ENCODE measurements at regions not wholly inside any gene's neighbourhood (a gene's known extent, or its start where the extent isn't known, plus 50 kb on each side); places are given as distances from the start of the nearest gene placed in this dataset.

- DNase-seq (no peak), ATAC-seq (no peak)
- H3K4me1 ChIP-seq = no peaks in the 10 kb centered on the region
- no peak overlapping the region for H3K4me3 ChIP-seq
- H3K9me3 ChIP-seq = no peaks in the 10 kb centered on the region
- no peaks in the 10 kb centered on the region for H3K36me3 ChIP-seq
- TF ChIP-seq, protein P1, sequence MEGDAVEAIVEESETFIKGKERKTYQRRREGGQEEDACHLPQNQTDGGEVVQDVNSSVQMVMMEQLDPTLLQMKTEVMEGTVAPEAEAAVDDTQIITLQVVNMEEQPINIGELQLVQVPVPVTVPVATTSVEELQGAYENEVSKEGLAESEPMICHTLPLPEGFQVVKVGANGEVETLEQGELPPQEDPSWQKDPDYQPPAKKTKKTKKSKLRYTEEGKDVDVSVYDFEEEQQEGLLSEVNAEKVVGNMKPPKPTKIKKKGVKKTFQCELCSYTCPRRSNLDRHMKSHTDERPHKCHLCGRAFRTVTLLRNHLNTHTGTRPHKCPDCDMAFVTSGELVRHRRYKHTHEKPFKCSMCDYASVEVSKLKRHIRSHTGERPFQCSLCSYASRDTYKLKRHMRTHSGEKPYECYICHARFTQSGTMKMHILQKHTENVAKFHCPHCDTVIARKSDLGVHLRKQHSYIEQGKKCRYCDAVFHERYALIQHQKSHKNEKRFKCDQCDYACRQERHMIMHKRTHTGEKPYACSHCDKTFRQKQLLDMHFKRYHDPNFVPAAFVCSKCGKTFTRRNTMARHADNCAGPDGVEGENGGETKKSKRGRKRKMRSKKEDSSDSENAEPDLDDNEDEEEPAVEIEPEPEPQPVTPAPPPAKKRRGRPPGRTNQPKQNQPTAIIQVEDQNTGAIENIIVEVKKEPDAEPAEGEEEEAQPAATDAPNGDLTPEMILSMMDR (IDR thresholded peaks at IDR 0.05) = no peak
- intact Hi-C loops (cut with DNase I) = no loop called here
- no peak overlapping the region for H3K27ac ChIP-seq
- H3K27me3 ChIP-seq (ENCODE audit: low read depth) = no peaks in the 10 kb centered on the region
Measured at GRCh38 chr3:161555320-161555719, 58.7 kb downstream of the OTOL1 start.

DNA sequence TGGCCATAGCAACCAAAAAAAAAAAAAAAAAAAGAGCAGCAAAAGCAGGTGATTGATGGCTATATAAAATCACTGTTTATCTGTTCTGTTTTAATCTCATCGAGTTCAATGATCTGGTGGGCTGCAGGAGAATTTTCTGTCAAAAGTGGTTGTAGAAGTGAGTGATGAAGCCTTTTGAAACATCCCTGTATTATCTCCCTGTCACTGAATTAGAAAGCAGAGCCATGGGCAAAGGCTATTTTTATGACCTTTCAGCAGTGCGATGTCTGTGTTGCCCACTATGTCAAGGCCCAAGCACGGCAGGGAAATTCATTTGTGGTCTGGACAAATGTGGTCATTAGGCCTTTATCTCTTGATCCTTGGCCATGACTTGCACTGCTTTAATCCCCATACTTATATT lies 59.9 kb downstream of the OTOL1 start:
- DNase-seq (no peak), ATAC-seq (no peak)
- TF ChIP-seq, protein P1 (IDR thresholded peaks at IDR 0.05) = no peak
- Histone ChIP-seq H3K36me3 (no peaks in the 10 kb centered on the region), H3K4me1 (no peaks in the 10 kb centered on the region), H3K27me3 (ENCODE audit: low read depth) (no peaks in the 10 kb centered on the region), H3K9me3 (no peaks in the 10 kb centered on the region), H3K27ac (no peak overlapping the region), H3K4me3 (no peak overlapping the region)
- intact Hi-C loops (cut with DNase I) = no loop called here

DNA sequence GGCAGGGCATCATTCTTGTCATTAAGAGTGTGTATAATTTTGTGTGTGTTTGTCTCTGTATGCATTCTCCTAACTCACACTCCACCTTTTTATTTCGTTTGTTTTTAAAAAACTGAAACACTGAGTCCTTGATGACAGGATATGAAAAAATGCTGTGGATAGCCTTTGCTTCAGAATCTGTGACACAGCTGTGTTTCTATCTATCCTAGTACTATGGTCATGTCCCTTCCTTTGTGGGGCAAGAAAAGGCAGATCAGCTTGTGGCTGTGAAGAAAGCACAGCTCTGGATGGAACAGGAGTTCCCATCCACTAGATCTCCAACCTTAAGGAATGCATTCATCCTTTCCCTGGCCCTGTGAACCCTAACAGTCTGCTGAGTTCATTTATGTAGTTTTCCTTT lies 60.3 kb downstream of the OTOL1 start:
- Histone ChIP-seq H3K27ac (no peak overlapping the region), H3K36me3 (no peaks in the 10 kb centered on the region), H3K4me1 (no peaks in the 10 kb centered on the region), H3K4me3 (no peak overlapping the region), H3K9me3 (no peaks in the 10 kb centered on the region), H3K27me3 (ENCODE audit: low read depth) (no peaks in the 10 kb centered on the region)
- no peak for DNase-seq
- TF ChIP-seq, protein P1 (IDR thresholded peaks at IDR 0.05) = no peak
- ATAC-seq = no peak
- intact Hi-C loops (cut with DNase I) = no loop called here

- Histone ChIP-seq H3K36me3 (no peaks in the 10 kb centered on the region), H3K4me3 (no peak overlapping the region), H3K27ac (no peak overlapping the region), H3K9me3 (no peaks in the 10 kb centered on the region), H3K4me1 (no peaks in the 10 kb centered on the region), H3K27me3 (ENCODE audit: low read depth) (no peaks in the 10 kb centered on the region)
- intact Hi-C loops (cut with DNase I) = no loop called here
- TF ChIP-seq, protein P1 (IDR thresholded peaks at IDR 0.05) = no peak
- ATAC-seq (no peak), DNase-seq (no peak)
Measured at GRCh38 chr3:161557445-161558150, 61.0 kb downstream of the OTOL1 start.

GRCh38 chr3:161558236-161558635 lies 61.6 kb downstream of the OTOL1 start:
- Histone ChIP-seq H3K27me3 (ENCODE audit: low read depth) (no peaks in the 10 kb centered on the region), H3K4me1 (no peaks in the 10 kb centered on the region), H3K9me3 (no peaks in the 10 kb centered on the region), H3K27ac (no peak overlapping the region), H3K36me3 (no peaks in the 10 kb centered on the region), H3K4me3 (no peak overlapping the region)
- peak in 1 of 2 donors; percentile 37 for ATAC-seq
- DNase-seq = peak; percentile 39
- TF ChIP-seq, protein P1 (IDR thresholded peaks at IDR 0.05) = no peak
- intact Hi-C loops (cut with DNase I) = no loop called here
